Astrocyte (in vitro differentiated cells and primary cell): ENCODE measurements at regions not wholly inside any gene's neighbourhood (a gene's known extent, or its start where the extent isn't known, plus 50 kb on each side); places are given as distances from the start of the nearest gene placed in this dataset.

ENCODE experiments used
- DNase-seq: peaks from one replicate; pipeline ENCODE4 v3.0.0-alpha.2; 2010; ENCODE audit warnings: low read depth
- FAIRE-seq: peaks from 2 replicates; lab custom pipeline; 2011; peaks lifted over from hg19 to GRCh38; lab: Jason Lieb, UNC
- H2AFZ ChIP-seq: 2 replicates; pipeline ENCODE4 v1.6.0; 2012; ENCODE audit warnings: low read depth, low read length, inconsistent platforms
- H3K27ac ChIP-seq: 2 replicates; pipeline ENCODE4 v1.5.1; 2011; ENCODE audit warnings: low read depth, low read length, inconsistent platforms
- H3K27me3 ChIP-seq: 2 replicates; pipeline ENCODE4 v1.6.0; 2011; ENCODE audit warnings: low read length, inconsistent platforms; ENCODE audit not compliant: insufficient read depth
- H3K36me3 ChIP-seq: 2 replicates; pipeline ENCODE4 v1.5.1; 2011; ENCODE audit warnings: low read length, inconsistent platforms; ENCODE audit not compliant: insufficient read depth
- H3K4me1 ChIP-seq: 2 replicates; pipeline ENCODE4 v1.5.1; 2011; ENCODE audit warnings: low read length, inconsistent platforms; ENCODE audit not compliant: insufficient read depth
- H3K4me2 ChIP-seq: 2 replicates; pipeline ENCODE4 v1.6.0; 2012; ENCODE audit warnings: low read length, inconsistent platforms
- H3K4me3 ChIP-seq: 2 replicates; pipeline ENCODE4 v1.5.1; 2011; ENCODE audit warnings: low read depth, mild to moderate bottlenecking, low read length, inconsistent platforms; ENCODE audit not compliant: insufficient read depth
- H3K79me2 ChIP-seq: 2 replicates; pipeline ENCODE4 v1.6.0; 2012; ENCODE audit warnings: mild to moderate bottlenecking, low read length, inconsistent platforms; ENCODE audit not compliant: insufficient read depth
- H3K9ac ChIP-seq: 2 replicates; pipeline ENCODE4 v1.6.0; 2012; ENCODE audit warnings: mild to moderate bottlenecking, low read length, inconsistent platforms
- H3K9me3 ChIP-seq: 2 replicates; pipeline ENCODE4 v1.5.1; 2012; ENCODE audit warnings: low read depth, mild to moderate bottlenecking, low read length, inconsistent platforms; ENCODE audit not compliant: insufficient read depth
- H4K20me1 ChIP-seq: 2 replicates; pipeline ENCODE4 v1.6.0; 2012; ENCODE audit warnings: low read length, inconsistent platforms; ENCODE audit not compliant: insufficient read depth
- H3K27ac Mint-ChIP-seq: one replicate; pipeline ENCODE4 v1.8.0; 2021; ENCODE audit warnings: mild to moderate bottlenecking, mixed read lengths; ENCODE audit not compliant: unreplicated experiment
- H3K27me3 Mint-ChIP-seq: one replicate; pipeline ENCODE4 v1.8.0; 2021; ENCODE audit warnings: low read depth, mixed read lengths; ENCODE audit not compliant: unreplicated experiment
- H3K36me3 Mint-ChIP-seq: one replicate; pipeline ENCODE4 v1.8.0; 2021; ENCODE audit warnings: low read depth, mixed read lengths; ENCODE audit not compliant: unreplicated experiment
- H3K4me1 Mint-ChIP-seq: one replicate; pipeline ENCODE4 v1.8.0; 2021; ENCODE audit warnings: low read depth, mixed read lengths; ENCODE audit not compliant: unreplicated experiment
- H3K4me3 Mint-ChIP-seq: one replicate; pipeline ENCODE4 v1.8.0; 2021; ENCODE audit warnings: mild to moderate bottlenecking, moderate library complexity, mixed read lengths; ENCODE audit not compliant: unreplicated experiment
- H3K9me3 Mint-ChIP-seq: one replicate; pipeline ENCODE4 v1.8.0; 2021; ENCODE audit warnings: mild to moderate bottlenecking, mixed read lengths; ENCODE audit not compliant: unreplicated experiment
- EZH2 ChIP-seq: IDR thresholded peaks from 2 replicates; pipeline ENCODE4 v1.6.1; 2012; ENCODE audit warnings: mild to moderate bottlenecking, low read length, inconsistent platforms; ENCODE audit not compliant: insufficient read depth
- TF ChIP-seq, protein P1 (sequence below): IDR thresholded peaks from 2 replicates; pipeline ENCODE4 v1.5.1; 2011; ENCODE audit warnings: low read depth, mild to moderate bottlenecking, inconsistent platforms, low read length, moderate library complexity; ENCODE audit not compliant: insufficient read depth

- Histone ChIP-seq H3K9me3 (no peaks in the 10 kb centered on the region), H3K79me2 (no peaks in the 10 kb centered on the region), H3K27ac (no peak overlapping the region), H3K4me3 (no peak overlapping the region), H3K9ac (no peak overlapping the region), H3K4me2 (no peak overlapping the region), H3K36me3 (no peaks in the 10 kb centered on the region), H2AFZ (no peak overlapping the region), H3K27me3 (no peaks in the 10 kb centered on the region), H3K4me1 (no peaks in the 10 kb centered on the region), H4K20me1 (no peaks in the 10 kb centered on the region)
- Mint-ChIP-seq H3K27me3 (peaks cover 33% of the 10 kb centered on the region), H3K36me3 (no peaks in the 10 kb centered on the region), H3K4me3 (no peak overlapping the region), H3K9me3 (no peaks in the 10 kb centered on the region), H3K4me1 (no peaks in the 10 kb centered on the region), H3K27ac (no peak overlapping the region)
- TF ChIP-seq, protein P1, sequence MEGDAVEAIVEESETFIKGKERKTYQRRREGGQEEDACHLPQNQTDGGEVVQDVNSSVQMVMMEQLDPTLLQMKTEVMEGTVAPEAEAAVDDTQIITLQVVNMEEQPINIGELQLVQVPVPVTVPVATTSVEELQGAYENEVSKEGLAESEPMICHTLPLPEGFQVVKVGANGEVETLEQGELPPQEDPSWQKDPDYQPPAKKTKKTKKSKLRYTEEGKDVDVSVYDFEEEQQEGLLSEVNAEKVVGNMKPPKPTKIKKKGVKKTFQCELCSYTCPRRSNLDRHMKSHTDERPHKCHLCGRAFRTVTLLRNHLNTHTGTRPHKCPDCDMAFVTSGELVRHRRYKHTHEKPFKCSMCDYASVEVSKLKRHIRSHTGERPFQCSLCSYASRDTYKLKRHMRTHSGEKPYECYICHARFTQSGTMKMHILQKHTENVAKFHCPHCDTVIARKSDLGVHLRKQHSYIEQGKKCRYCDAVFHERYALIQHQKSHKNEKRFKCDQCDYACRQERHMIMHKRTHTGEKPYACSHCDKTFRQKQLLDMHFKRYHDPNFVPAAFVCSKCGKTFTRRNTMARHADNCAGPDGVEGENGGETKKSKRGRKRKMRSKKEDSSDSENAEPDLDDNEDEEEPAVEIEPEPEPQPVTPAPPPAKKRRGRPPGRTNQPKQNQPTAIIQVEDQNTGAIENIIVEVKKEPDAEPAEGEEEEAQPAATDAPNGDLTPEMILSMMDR: no peak
- TF ChIP-seq EZH2: no peak
- no peak for FAIRE-seq
- DNase-seq: no peak
These were observed 393.1 kb upstream of the ASIC2 start for GRCh38 chr17:33686171-33686570.

- no peak overlapping the region for H3K27ac ChIP-seq
- Mint-ChIP-seq H3K27me3 (peaks cover 30% of the 10 kb centered on the region), H3K4me3 (no peak overlapping the region), H3K9me3 (no peaks in the 10 kb centered on the region), H3K27ac (no peak overlapping the region), H3K4me1 (no peaks in the 10 kb centered on the region), H3K36me3 (no peaks in the 10 kb centered on the region)
- H4K20me1 ChIP-seq: no peaks in the 10 kb centered on the region
- TF ChIP-seq EZH2: no peak
- TF ChIP-seq, protein P1: no peak
- no peaks in the 10 kb centered on the region for H3K9me3 ChIP-seq
- FAIRE-seq (no peak), DNase-seq (no peak)
- H3K79me2 ChIP-seq: no peaks in the 10 kb centered on the region
- H3K36me3 ChIP-seq: no peaks in the 10 kb centered on the region
- H2AFZ ChIP-seq: no peak overlapping the region
- H3K4me3 ChIP-seq: no peak overlapping the region
- H3K4me1 ChIP-seq: no peaks in the 10 kb centered on the region
- H3K9ac ChIP-seq: no peak overlapping the region
- no peak overlapping the region for H3K4me2 ChIP-seq
- no peaks in the 10 kb centered on the region for H3K27me3 ChIP-seq
These were observed 394.7 kb upstream of the ASIC2 start for GRCh38 chr17:33687831-33688230.

- H3K9me3 ChIP-seq: no peaks in the 10 kb centered on the region
- Mint-ChIP-seq H3K27me3 (peaks cover 35% of the 10 kb centered on the region), H3K4me3 (no peak overlapping the region), H3K27ac (no peak overlapping the region), H3K4me1 (no peaks in the 10 kb centered on the region), H3K36me3 (no peaks in the 10 kb centered on the region), H3K9me3 (no peaks in the 10 kb centered on the region)
- H3K4me3 ChIP-seq: no peak overlapping the region
- H3K27ac ChIP-seq: no peak overlapping the region
- H4K20me1 ChIP-seq: no peaks in the 10 kb centered on the region
- no peaks in the 10 kb centered on the region for H3K27me3 ChIP-seq
- no peaks in the 10 kb centered on the region for H3K79me2 ChIP-seq
- no peak overlapping the region for H2AFZ ChIP-seq
- no peak overlapping the region for H3K9ac ChIP-seq
- no peaks in the 10 kb centered on the region for H3K4me1 ChIP-seq
- no peaks in the 10 kb centered on the region for H3K36me3 ChIP-seq
- no peak for FAIRE-seq
- no peak for DNase-seq
- H3K4me2 ChIP-seq: no peak overlapping the region
- no peak for TF ChIP-seq EZH2
- TF ChIP-seq, protein P1: no peak
These were observed 395.7 kb upstream of the ASIC2 start for GRCh38 chr17:33688771-33689170.
